Right renal cortex interstitium (tissue), 3 donors: ENCODE measurements at regions not wholly inside any gene's neighbourhood (a gene's known extent, or its start where the extent isn't known, plus 50 kb on each side); places are given as distances from the start of the nearest gene placed in this dataset.

Experiments
- DNase-seq, 3 donors: peaks; one replicate each; pipeline ENCODE4 v3.0.0-alpha.2; 2013; ENCODE audit warnings: low read depth in 3 of 3, low spot score in 2 of 3

GRCh38 chr20:24203526-24204183 lies 215.1 kb upstream of the GGTLC1 start:
- DNase-seq = no peak

- no peak for DNase-seq
Observed at GRCh38 chr20:24199501-24199900, 210.9 kb upstream of the GGTLC1 start.

GRCh38 chr20:24194143-24194542 lies 205.6 kb upstream of the GGTLC1 start:
- no peak for DNase-seq

GRCh38 chr20:24190905-24191304 lies 202.3 kb upstream of the GGTLC1 start:
- no peak for DNase-seq

- DNase-seq = no peak
Observed at GRCh38 chr20:24185791-24186190, 197.2 kb upstream of the GGTLC1 start.

- no peak for DNase-seq
Observed at GRCh38 chr20:24181151-24181550, 192.6 kb upstream of the GGTLC1 start.

GRCh38 chr20:24169256-24169655 lies 180.7 kb upstream of the GGTLC1 start:
- DNase-seq = no peak

- DNase-seq = no peak
Observed at GRCh38 chr20:24166412-24166811, 177.8 kb upstream of the GGTLC1 start.

GRCh38 chr20:24166123-24166381 lies 177.5 kb upstream of the GGTLC1 start:
- DNase-seq = no peak

- no peak for DNase-seq
Observed at GRCh38 chr20:24165301-24166122, 176.9 kb upstream of the GGTLC1 start.

GRCh38 chr20:24164360-24164759 lies 175.8 kb upstream of the GGTLC1 start:
- no peak for DNase-seq

- DNase-seq = no peak
Observed at GRCh38 chr20:24163506-24163905, 174.9 kb upstream of the GGTLC1 start.

GRCh38 chr20:24160563-24161281 lies 172.1 kb upstream of the GGTLC1 start:
- peak in 1 of 3 donors; percentile 41 for DNase-seq

GRCh38 chr20:24158281-24158680 lies 169.7 kb upstream of the GGTLC1 start:
- DNase-seq = no peak

- no peak for DNase-seq
Observed at GRCh38 chr20:24157213-24157612, 168.6 kb upstream of the GGTLC1 start.

- no peak for DNase-seq
Observed at GRCh38 chr20:24153101-24154040, 164.8 kb upstream of the GGTLC1 start.

GRCh38 chr20:24151621-24152294 lies 163.2 kb upstream of the GGTLC1 start:
- DNase-seq = no peak

GRCh38 chr20:24150406-24150805 lies 161.8 kb upstream of the GGTLC1 start:
- DNase-seq = no peak

- no peak for DNase-seq
Observed at GRCh38 chr20:24149881-24150307, 161.3 kb upstream of the GGTLC1 start.

- DNase-seq = no peak
Observed at GRCh38 chr20:24149175-24149574, 160.6 kb upstream of the GGTLC1 start.
